22Rv1 (cell line): ENCODE measurements at regions not wholly inside any gene's neighbourhood (a gene's known extent, or its start where the extent isn't known, plus 50 kb on each side); places are given as distances from the start of the nearest gene placed in this dataset.

Source experiments
- H3K27ac ChIP-seq: fragments of 450-650 bp; 2 replicates; pipeline ENCODE4 v1.5.1; 2017
- ZFX ChIP-seq: fragments of 450-650 bp; IDR thresholded peaks from 2 replicates; pipeline ENCODE4 v1.6.1; 2017; ENCODE audit warnings: antibody characterized with exemption, borderline replicate concordance
- TF ChIP-seq, protein P1 (sequence below): fragments of 450-650 bp; IDR thresholded peaks from 2 replicates; pipeline ENCODE4 v1.5.1; 2017; ENCODE audit warnings: mild to moderate bottlenecking

GRCh38 chr3:82494977-82495489 lies 733.6 kb upstream of the GBE1 start:
- no peak for TF ChIP-seq ZFX
- TF ChIP-seq, protein P1, sequence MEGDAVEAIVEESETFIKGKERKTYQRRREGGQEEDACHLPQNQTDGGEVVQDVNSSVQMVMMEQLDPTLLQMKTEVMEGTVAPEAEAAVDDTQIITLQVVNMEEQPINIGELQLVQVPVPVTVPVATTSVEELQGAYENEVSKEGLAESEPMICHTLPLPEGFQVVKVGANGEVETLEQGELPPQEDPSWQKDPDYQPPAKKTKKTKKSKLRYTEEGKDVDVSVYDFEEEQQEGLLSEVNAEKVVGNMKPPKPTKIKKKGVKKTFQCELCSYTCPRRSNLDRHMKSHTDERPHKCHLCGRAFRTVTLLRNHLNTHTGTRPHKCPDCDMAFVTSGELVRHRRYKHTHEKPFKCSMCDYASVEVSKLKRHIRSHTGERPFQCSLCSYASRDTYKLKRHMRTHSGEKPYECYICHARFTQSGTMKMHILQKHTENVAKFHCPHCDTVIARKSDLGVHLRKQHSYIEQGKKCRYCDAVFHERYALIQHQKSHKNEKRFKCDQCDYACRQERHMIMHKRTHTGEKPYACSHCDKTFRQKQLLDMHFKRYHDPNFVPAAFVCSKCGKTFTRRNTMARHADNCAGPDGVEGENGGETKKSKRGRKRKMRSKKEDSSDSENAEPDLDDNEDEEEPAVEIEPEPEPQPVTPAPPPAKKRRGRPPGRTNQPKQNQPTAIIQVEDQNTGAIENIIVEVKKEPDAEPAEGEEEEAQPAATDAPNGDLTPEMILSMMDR: no peak
- no peak overlapping the region for H3K27ac ChIP-seq

- no peak for TF ChIP-seq ZFX
- TF ChIP-seq, protein P1: no peak
- no peak overlapping the region for H3K27ac ChIP-seq
Measured at GRCh38 chr3:82493858-82494257, 732.4 kb upstream of the GBE1 start.

DNA sequence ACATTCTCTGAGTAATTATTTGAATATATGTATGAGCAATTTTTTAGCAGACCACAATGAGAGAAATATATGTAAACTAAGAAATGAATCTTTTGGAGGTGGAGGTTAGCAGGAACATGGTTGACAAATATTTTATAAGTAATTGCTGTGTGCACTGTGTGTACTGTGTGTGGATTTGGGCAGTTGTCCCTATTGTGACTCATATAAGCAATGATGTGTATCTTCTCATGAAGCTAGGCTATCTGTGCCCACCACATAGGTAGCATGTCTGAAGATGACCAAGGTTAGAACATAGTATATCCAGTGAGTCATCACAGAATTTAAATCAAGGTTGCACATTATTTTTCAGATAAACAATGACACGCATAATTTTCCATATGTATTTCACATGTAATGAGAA lies 713.9 kb upstream of the GBE1 start:
- TF ChIP-seq, protein P1: no peak
- no peak for TF ChIP-seq ZFX
- H3K27ac ChIP-seq: no peak overlapping the region

GRCh38 chr3:82474711-82475110 lies 713.3 kb upstream of the GBE1 start:
- TF ChIP-seq ZFX: no peak
- TF ChIP-seq, protein P1: no peak
- H3K27ac ChIP-seq: no peak overlapping the region

DNA sequence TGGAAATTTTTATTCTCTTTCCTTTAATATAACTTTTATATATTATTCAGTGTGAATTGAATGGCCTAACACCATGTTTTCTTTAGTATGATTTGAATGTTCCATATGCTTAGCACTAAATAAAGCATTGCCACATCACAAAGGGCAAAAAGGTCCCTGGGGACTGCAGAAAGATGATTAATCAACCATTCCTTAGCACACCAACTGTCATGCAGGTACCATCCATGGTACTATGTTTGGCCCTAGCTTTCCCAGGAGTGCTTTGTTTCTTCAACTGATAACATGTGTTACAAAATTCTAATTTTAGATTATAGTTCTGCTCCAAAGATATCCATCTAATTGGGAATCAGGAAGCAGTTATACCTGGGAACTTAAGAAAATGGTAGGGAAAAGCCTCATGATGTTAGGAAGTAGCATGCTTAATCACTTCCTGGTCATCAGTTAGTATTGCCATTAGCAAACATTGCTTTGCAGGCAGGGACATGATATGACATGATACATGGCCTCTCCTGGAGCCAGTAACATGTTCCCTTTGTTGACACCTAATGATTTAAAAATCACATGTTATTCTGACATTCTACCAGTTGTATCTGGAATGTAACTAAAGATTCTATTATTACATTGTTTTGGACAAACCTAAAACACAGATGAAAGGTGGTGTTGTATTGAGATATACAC lies 712.6 kb upstream of the GBE1 start:
- no peak overlapping the region for H3K27ac ChIP-seq
- no peak for TF ChIP-seq ZFX
- TF ChIP-seq, protein P1: no peak

DNA sequence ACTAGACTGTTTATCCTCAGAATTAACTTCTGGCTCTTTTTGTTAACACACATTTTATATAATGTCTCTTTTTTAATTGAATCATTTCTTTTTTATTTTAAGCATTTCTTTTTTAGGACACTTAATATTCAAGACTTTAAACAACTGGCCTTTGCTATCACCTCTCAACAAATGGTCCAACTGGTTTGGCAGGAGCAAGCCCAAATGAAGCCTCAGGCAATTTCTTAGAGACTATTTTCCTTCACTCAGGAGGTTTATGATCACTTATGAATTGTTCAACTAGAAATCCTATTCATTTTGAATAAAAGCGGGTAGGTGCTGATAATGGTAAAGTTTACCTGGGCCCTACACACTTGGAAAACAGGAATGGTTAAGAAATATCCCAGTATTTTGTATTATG lies 705.6 kb upstream of the GBE1 start:
- TF ChIP-seq ZFX: no peak
- TF ChIP-seq, protein P1: no peak
- no peak overlapping the region for H3K27ac ChIP-seq

- no peak overlapping the region for H3K27ac ChIP-seq
- TF ChIP-seq, protein P1: no peak
Measured at GRCh38 chr3:82462977-82463376, 701.5 kb upstream of the GBE1 start.
